ENCODE measurements at regions not wholly inside any gene's neighbourhood (a gene's known extent, or its start where the extent isn't known, plus 50 kb on each side); places are given as distances from the start of the nearest gene placed in this dataset.

- H3K4me1 Mint-ChIP-seq = peaks cover 6% of the 10 kb centered on the region
- ATAC-seq = no peak
- H3K9me3 Mint-ChIP-seq = no peaks in the 10 kb centered on the region
- H3K36me3 Mint-ChIP-seq = no peaks in the 10 kb centered on the region
- no peak overlapping the region for H3K4me3 Mint-ChIP-seq
- no peaks in the 10 kb centered on the region for H3K27me3 Mint-ChIP-seq
- H3K27ac Mint-ChIP-seq = no peak overlapping the region
These were observed 162.5 kb upstream of the ATP6AP2 start for GRCh38 chrX:40418146-40418812.

- no peak for ATAC-seq
- no peak overlapping the region for H3K27ac Mint-ChIP-seq
- H3K36me3 Mint-ChIP-seq = no peaks in the 10 kb centered on the region
- no peaks in the 10 kb centered on the region for H3K9me3 Mint-ChIP-seq
- H3K27me3 Mint-ChIP-seq = no peaks in the 10 kb centered on the region
- H3K4me1 Mint-ChIP-seq = no peaks in the 10 kb centered on the region
- no peak overlapping the region for H3K4me3 Mint-ChIP-seq
These were observed 165.1 kb upstream of the ATP6AP2 start for GRCh38 chrX:40415675-40416074.

GRCh38 chrX:40414335-40414734, 166.4 kb upstream of the ATP6AP2 start:
- no peaks in the 10 kb centered on the region for H3K27me3 Mint-ChIP-seq
- H3K36me3 Mint-ChIP-seq = no peaks in the 10 kb centered on the region
- H3K4me1 Mint-ChIP-seq = no peaks in the 10 kb centered on the region
- no peak overlapping the region for H3K27ac Mint-ChIP-seq
- ATAC-seq = no peak
- no peaks in the 10 kb centered on the region for H3K9me3 Mint-ChIP-seq
- no peak overlapping the region for H3K4me3 Mint-ChIP-seq

GRCh38 chrX:40411340-40412111, 169.2 kb upstream of the ATP6AP2 start:
- Mint-ChIP-seq H3K36me3 (no peaks in the 10 kb centered on the region), H3K27ac (no peak overlapping the region), H3K4me3 (no peak overlapping the region), H3K4me1 (no peaks in the 10 kb centered on the region), H3K27me3 (no peaks in the 10 kb centered on the region), H3K9me3 (peaks cover 8% of the 10 kb centered on the region)
- no peak for ATAC-seq

GRCh38 chrX:40410859-40411258, 169.9 kb upstream of the ATP6AP2 start:
- ATAC-seq = no peak
- H3K36me3 Mint-ChIP-seq = no peaks in the 10 kb centered on the region
- H3K9me3 Mint-ChIP-seq = peaks cover 8% of the 10 kb centered on the region
- no peak overlapping the region for H3K27ac Mint-ChIP-seq
- no peaks in the 10 kb centered on the region for H3K27me3 Mint-ChIP-seq
- H3K4me3 Mint-ChIP-seq = no peak overlapping the region
- H3K4me1 Mint-ChIP-seq = no peaks in the 10 kb centered on the region

- H3K4me3 Mint-ChIP-seq = no peak overlapping the region
- no peaks in the 10 kb centered on the region for H3K36me3 Mint-ChIP-seq
- H3K27ac Mint-ChIP-seq = no peak overlapping the region
- H3K27me3 Mint-ChIP-seq = no peaks in the 10 kb centered on the region
- peak; percentile 71 for ATAC-seq
- peaks cover 8% of the 10 kb centered on the region for H3K9me3 Mint-ChIP-seq
- no peaks in the 10 kb centered on the region for H3K4me1 Mint-ChIP-seq
These were observed 174.4 kb upstream of the ATP6AP2 start for GRCh38 chrX:40406330-40406859.

GRCh38 chrX:40405399-40405798, 175.4 kb upstream of the ATP6AP2 start:
- Mint-ChIP-seq H3K27me3 (no peaks in the 10 kb centered on the region), H3K9me3 (peaks cover 8% of the 10 kb centered on the region), H3K27ac (no peak overlapping the region), H3K4me3 (no peak overlapping the region), H3K4me1 (no peaks in the 10 kb centered on the region), H3K36me3 (no peaks in the 10 kb centered on the region)
- ATAC-seq = no peak

GRCh38 chrX:40403757-40404156, 177.0 kb upstream of the ATP6AP2 start:
- H3K27me3 Mint-ChIP-seq = no peaks in the 10 kb centered on the region
- no peak overlapping the region for H3K4me3 Mint-ChIP-seq
- ATAC-seq = no peak
- H3K9me3 Mint-ChIP-seq = peaks cover 5% of the 10 kb centered on the region
- H3K27ac Mint-ChIP-seq = no peak overlapping the region
- no peaks in the 10 kb centered on the region for H3K36me3 Mint-ChIP-seq
- no peaks in the 10 kb centered on the region for H3K4me1 Mint-ChIP-seq

DNA sequence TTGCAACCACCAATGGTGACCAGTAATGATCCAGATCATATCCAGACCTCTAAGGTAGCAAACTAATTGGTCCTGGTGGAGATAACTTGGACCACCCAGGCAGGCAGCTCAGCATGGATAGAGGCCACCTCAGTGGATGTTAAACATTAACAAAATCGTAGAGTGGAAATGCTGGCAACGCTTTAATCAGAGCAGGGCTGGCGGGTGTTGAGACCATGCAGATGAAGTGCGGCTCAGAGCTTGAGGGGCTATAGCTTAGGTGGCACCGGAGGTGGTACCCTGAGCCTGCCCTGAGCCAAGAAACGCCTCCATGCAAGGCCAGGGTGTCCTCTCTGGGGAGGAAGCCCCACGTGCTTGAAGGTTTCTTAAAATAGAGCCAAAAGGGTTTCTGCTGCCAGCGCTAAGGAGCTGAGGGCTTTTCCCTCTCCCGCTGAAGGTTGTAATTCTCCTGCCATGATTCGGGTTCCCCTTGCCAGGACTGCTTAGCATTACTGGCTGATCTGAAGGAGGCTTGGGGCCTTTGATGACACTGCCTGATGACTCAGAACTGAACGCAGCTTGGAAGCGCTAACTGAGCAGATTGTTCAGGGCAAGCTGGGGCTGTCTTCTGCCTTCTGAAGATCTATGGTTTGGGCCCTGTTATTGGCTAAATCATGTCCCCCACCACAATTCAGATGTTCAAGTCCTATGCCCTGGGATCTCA, 177.8 kb upstream of the ATP6AP2 start:
- H3K4me3 Mint-ChIP-seq = no peak overlapping the region
- H3K9me3 Mint-ChIP-seq = no peaks in the 10 kb centered on the region
- no peaks in the 10 kb centered on the region for H3K36me3 Mint-ChIP-seq
- no peak for ATAC-seq
- H3K27ac Mint-ChIP-seq = no peak overlapping the region
- no peaks in the 10 kb centered on the region for H3K4me1 Mint-ChIP-seq
- no peaks in the 10 kb centered on the region for H3K27me3 Mint-ChIP-seq

DNA sequence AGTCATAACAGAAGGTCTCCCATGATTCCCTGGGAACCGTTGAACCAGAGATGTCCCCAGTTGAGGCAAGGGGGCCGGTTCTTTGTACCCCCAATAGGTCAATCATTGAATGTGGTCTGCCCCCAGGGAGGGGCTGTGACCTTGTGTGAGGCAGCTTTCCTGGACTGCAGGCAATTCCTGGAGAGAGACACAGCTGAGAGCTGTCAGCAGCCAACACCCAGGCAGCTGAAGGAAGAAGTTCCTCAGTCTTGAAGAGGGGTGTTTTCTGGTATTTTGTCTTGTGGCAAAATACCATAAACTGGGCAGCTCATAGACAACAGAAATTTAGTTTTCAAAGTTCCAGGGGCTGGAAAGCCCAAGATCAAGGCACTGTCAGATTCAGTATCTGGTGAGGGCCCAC, 185.7 kb upstream of the ATP6AP2 start:
- H3K9me3 Mint-ChIP-seq = peaks cover 4% of the 10 kb centered on the region
- ATAC-seq = no peak
- peaks cover 5% of the 10 kb centered on the region for H3K36me3 Mint-ChIP-seq
- no peaks in the 10 kb centered on the region for H3K4me1 Mint-ChIP-seq
- H3K4me3 Mint-ChIP-seq = no peak overlapping the region
- no peaks in the 10 kb centered on the region for H3K27me3 Mint-ChIP-seq
- H3K27ac Mint-ChIP-seq = no peak overlapping the region

DNA sequence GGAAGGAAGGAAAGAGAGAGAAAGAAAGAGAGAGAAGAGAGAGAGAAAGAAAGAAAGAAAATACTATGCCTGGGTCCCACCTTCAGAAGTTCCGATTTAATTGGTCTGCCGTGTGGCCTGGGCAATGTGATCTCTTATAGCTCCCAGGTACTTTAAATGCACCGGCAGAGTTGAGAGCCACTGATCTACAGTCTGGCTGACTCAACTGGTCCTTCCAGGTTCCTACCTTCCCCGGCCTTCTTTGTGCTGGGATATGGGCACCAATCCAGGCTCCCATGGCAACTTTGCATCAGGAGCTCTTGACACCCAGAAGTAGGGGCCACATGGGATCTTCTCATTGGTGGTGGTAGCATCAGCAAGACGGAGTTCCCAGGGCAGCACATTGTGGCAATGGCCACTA, 186.5 kb upstream of the ATP6AP2 start:
- no peak overlapping the region for H3K4me3 Mint-ChIP-seq
- H3K27ac Mint-ChIP-seq = no peak overlapping the region
- H3K4me1 Mint-ChIP-seq = no peaks in the 10 kb centered on the region
- peaks cover 5% of the 10 kb centered on the region for H3K36me3 Mint-ChIP-seq
- no peak for ATAC-seq
- no peaks in the 10 kb centered on the region for H3K27me3 Mint-ChIP-seq
- peaks cover 4% of the 10 kb centered on the region for H3K9me3 Mint-ChIP-seq

DNA sequence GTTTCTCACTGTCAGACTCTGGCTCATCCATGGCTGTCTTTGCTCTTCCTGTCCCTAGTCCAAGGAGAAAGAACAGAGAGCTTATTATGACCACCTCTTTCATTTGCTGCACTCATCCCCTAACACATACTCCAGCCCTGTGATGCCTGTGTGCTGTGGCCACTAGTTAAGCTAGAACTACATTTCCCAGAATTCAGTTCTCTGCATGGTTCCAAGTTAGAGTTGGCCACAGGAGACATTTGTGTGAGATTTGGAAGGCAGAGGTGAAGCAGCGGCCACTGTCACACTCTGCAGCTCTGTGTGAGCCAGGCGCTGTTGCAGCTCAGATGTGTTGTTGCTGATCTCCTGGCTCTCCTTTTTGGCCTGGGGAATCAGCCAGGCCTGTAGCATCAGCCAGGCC, 188.2 kb upstream of the ATP6AP2 start:
- Mint-ChIP-seq H3K4me1 (no peaks in the 10 kb centered on the region), H3K27me3 (no peaks in the 10 kb centered on the region), H3K4me3 (no peak overlapping the region), H3K27ac (no peak overlapping the region), H3K9me3 (peaks cover 4% of the 10 kb centered on the region), H3K36me3 (peaks cover 5% of the 10 kb centered on the region)
- ATAC-seq = no peak

GRCh38 chrX:40391662-40392061, 189.1 kb upstream of the ATP6AP2 start:
- Mint-ChIP-seq H3K36me3 (no peaks in the 10 kb centered on the region), H3K4me1 (no peaks in the 10 kb centered on the region), H3K27ac (no peak overlapping the region), H3K9me3 (no peaks in the 10 kb centered on the region), H3K4me3 (no peak overlapping the region), H3K27me3 (no peaks in the 10 kb centered on the region)
- ATAC-seq = no peak

DNA sequence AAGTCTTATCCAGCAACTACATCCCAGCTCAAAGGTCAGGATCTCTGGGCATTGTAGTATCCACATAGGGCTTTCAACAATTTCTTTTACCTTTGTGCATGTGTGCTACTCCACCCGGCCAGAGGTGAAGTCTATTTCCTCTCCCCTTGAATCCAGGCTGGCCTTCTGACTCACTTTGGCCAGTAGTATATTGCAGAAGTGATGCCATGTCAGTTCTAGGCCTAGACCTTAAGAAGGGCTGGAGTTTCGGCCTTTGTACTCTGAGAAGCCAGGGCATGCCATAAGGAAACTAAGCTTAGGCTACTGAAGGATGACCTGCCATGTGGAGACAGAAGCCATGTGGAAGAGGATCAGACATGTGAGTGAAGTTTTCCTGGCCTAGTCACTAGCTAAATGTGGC, 191.2 kb upstream of the ATP6AP2 start:
- Mint-ChIP-seq H3K4me1 (no peaks in the 10 kb centered on the region), H3K4me3 (no peak overlapping the region), H3K27ac (no peak overlapping the region), H3K36me3 (no peaks in the 10 kb centered on the region), H3K27me3 (no peaks in the 10 kb centered on the region), H3K9me3 (no peaks in the 10 kb centered on the region)
- no peak for ATAC-seq

GRCh38 chrX:40388441-40388840, 192.3 kb upstream of the ATP6AP2 start:
- Mint-ChIP-seq H3K9me3 (no peaks in the 10 kb centered on the region), H3K36me3 (no peaks in the 10 kb centered on the region), H3K27ac (no peak overlapping the region), H3K4me1 (no peaks in the 10 kb centered on the region), H3K4me3 (no peak overlapping the region), H3K27me3 (no peaks in the 10 kb centered on the region)
- ATAC-seq = no peak

Measured in stimulated activated memory B cell treated with anti-CD40 and anti-IgM and Interleukin-4, amounts not matched to agents 10 μg/mL and 1 μg/mL and 100 μg/mL, for 72 hours (primary cell).